ENCODE measurements at regions not wholly inside any gene's neighbourhood (a gene's known extent, or its start where the extent isn't known, plus 50 kb on each side); places are given as distances from the start of the nearest gene placed in this dataset.

GRCh38 chr5:23451156-23451555 is 56.3 kb upstream of the PRDM9 start:
- H2AFZ ChIP-seq (ENCODE audit: low read length), result no peak overlapping the region

GRCh38 chr5:23450187-23450586 is 57.2 kb upstream of the PRDM9 start:
- Histone ChIP-seq H3K27ac (ENCODE audit: insufficient read depth, low read length) (no peak overlapping the region), H3K36me3 (ENCODE audit: control insufficient read depth, insufficient read depth, low read length) (no peaks in the 10 kb centered on the region), H3K4me3 (replicated peaks in 1 of 4; ENCODE audit: control extremely low read depth in 1 of 4, insufficient read depth in 1 of 4, low read depth in 3 of 4, low read length in 4 of 4) (no peak overlapping the region), H3K9ac (ENCODE audit: insufficient read depth, low read length) (no peak overlapping the region), H3K9me3 (ENCODE audit: control insufficient read depth, insufficient read depth, low read depth, low read length) (no peaks in the 10 kb centered on the region), H4K20me1 (ENCODE audit: control insufficient read depth, extremely low read depth, insufficient read depth, low read length) (no peaks in the 10 kb centered on the region), H2AFZ (ENCODE audit: low read length) (no peak overlapping the region), H3K79me2 (ENCODE audit: control insufficient read depth, insufficient read depth, low read length) (no peaks in the 10 kb centered on the region), H3K4me1 (ENCODE audit: control insufficient read depth, extremely low read depth, insufficient read depth, low read length) (no peaks in the 10 kb centered on the region), H3K27me3 (ENCODE audit: control insufficient read depth, insufficient read depth, low read length) (no peaks in the 10 kb centered on the region), H3K4me2 (ENCODE audit: extremely low read depth, insufficient read depth, low read length) (no peak overlapping the region)
- TF ChIP-seq CTCF (conservative IDR thresholded peaks at IDR 0.05 in 1 of 2, IDR thresholded peaks at IDR 0.05 in 1 of 2; ENCODE audit: low read depth in 1 of 2, low read length in 2 of 2) (no peak), EZH2 (IDR thresholded peaks at IDR 0.05; ENCODE audit: low read length, missing control alignments) (no peak)
- DNase-seq (ENCODE audit: low read depth in 2 of 2), result no peak

More at GRCh38 chr5:23451156-23451555, 56.3 kb upstream of the PRDM9 start:
- H3K27ac ChIP-seq (ENCODE audit: insufficient read depth, low read length), result no peak overlapping the region
- no peak for TF ChIP-seq CTCF (conservative IDR thresholded peaks at IDR 0.05 in 1 of 2, IDR thresholded peaks at IDR 0.05 in 1 of 2; ENCODE audit: low read depth in 1 of 2, low read length in 2 of 2)
- no peak for TF ChIP-seq EZH2 (IDR thresholded peaks at IDR 0.05; ENCODE audit: low read length, missing control alignments)
- DNase-seq (ENCODE audit: low read depth in 2 of 2), result peak in 1 of 2 donors; percentile 3
- no peaks in the 10 kb centered on the region for H4K20me1 ChIP-seq (ENCODE audit: control insufficient read depth, extremely low read depth, insufficient read depth, low read length)
- no peak overlapping the region for H3K9ac ChIP-seq (ENCODE audit: insufficient read depth, low read length)
- H3K79me2 ChIP-seq (ENCODE audit: control insufficient read depth, insufficient read depth, low read length), result no peaks in the 10 kb centered on the region
- no peaks in the 10 kb centered on the region for H3K36me3 ChIP-seq (ENCODE audit: control insufficient read depth, insufficient read depth, low read length)
- H3K4me3 ChIP-seq (replicated peaks in 1 of 4; ENCODE audit: control extremely low read depth in 1 of 4, insufficient read depth in 1 of 4, low read depth in 3 of 4, low read length in 4 of 4), result no peak overlapping the region
- no peaks in the 10 kb centered on the region for H3K27me3 ChIP-seq (ENCODE audit: control insufficient read depth, insufficient read depth, low read length)
- H3K4me1 ChIP-seq (ENCODE audit: control insufficient read depth, extremely low read depth, insufficient read depth, low read length), result no peaks in the 10 kb centered on the region
- no peaks in the 10 kb centered on the region for H3K9me3 ChIP-seq (ENCODE audit: control insufficient read depth, insufficient read depth, low read depth, low read length)
- H3K4me2 ChIP-seq (ENCODE audit: extremely low read depth, insufficient read depth, low read length), result no peak overlapping the region

- no peaks in the 10 kb centered on the region for H3K4me1 ChIP-seq (ENCODE audit: control insufficient read depth, extremely low read depth, insufficient read depth, low read length)
- DNase-seq (ENCODE audit: low read depth in 2 of 2), result no peak
- H2AFZ ChIP-seq (ENCODE audit: low read length), result no peak overlapping the region
- H3K9ac ChIP-seq (ENCODE audit: insufficient read depth, low read length), result no peak overlapping the region
- H3K9me3 ChIP-seq (ENCODE audit: control insufficient read depth, insufficient read depth, low read depth, low read length), result no peaks in the 10 kb centered on the region
- no peaks in the 10 kb centered on the region for H3K36me3 ChIP-seq (ENCODE audit: control insufficient read depth, insufficient read depth, low read length)
- H3K4me2 ChIP-seq (ENCODE audit: extremely low read depth, insufficient read depth, low read length), result no peak overlapping the region
- no peak for TF ChIP-seq EZH2 (IDR thresholded peaks at IDR 0.05; ENCODE audit: low read length, missing control alignments)
- TF ChIP-seq CTCF (conservative IDR thresholded peaks at IDR 0.05 in 1 of 2, IDR thresholded peaks at IDR 0.05 in 1 of 2; ENCODE audit: low read depth in 1 of 2, low read length in 2 of 2), result no peak
- no peaks in the 10 kb centered on the region for H3K27me3 ChIP-seq (ENCODE audit: control insufficient read depth, insufficient read depth, low read length)
- H4K20me1 ChIP-seq (ENCODE audit: control insufficient read depth, extremely low read depth, insufficient read depth, low read length), result no peaks in the 10 kb centered on the region
- no peak overlapping the region for H3K27ac ChIP-seq (ENCODE audit: insufficient read depth, low read length)
- H3K79me2 ChIP-seq (ENCODE audit: control insufficient read depth, insufficient read depth, low read length), result no peaks in the 10 kb centered on the region
- H3K4me3 ChIP-seq (replicated peaks in 1 of 4; ENCODE audit: control extremely low read depth in 1 of 4, insufficient read depth in 1 of 4, low read depth in 3 of 4, low read length in 4 of 4), result no peak overlapping the region
Observed at GRCh38 chr5:23448627-23449026, 58.8 kb upstream of the PRDM9 start.

Measured in fibroblast of lung (primary cell).